ENCODE measurements at regions not wholly inside any gene's neighbourhood (a gene's known extent, or its start where the extent isn't known, plus 50 kb on each side); places are given as distances from the start of the nearest gene placed in this dataset.

DNA sequence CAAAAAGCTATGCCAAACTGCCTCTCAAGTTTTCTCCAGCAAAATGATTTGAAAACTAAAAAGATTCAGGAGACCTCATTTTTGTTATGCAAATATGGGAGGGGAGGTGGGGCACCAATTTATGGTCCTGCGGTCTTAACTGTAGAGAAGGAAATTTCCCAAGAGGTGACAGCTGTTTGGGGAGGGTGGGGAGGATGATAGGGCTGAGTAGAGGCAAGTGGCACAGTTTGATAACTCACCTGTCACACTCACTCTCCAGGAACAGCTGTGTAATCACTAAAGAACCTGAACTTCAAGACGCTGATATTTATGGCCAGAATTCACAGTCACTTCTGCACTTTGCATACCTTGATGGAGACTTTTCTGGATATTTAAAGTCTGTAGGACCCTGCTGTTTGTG lies 232.9 kb upstream of the STARD13 start:
- DNase-seq (ENCODE audit: low read depth) = no peak

GRCh38 chr13:33519561-33520467 lies 234.3 kb upstream of the STARD13 start:
- DNase-seq (ENCODE audit: low read depth) = no peak

GRCh38 chr13:33520468-33520839 lies 234.9 kb upstream of the STARD13 start:
- no peak for DNase-seq (ENCODE audit: low read depth)

- no peak for DNase-seq (ENCODE audit: low read depth)
Measured at GRCh38 chr13:33524086-33524485, 238.5 kb upstream of the STARD13 start.

DNA sequence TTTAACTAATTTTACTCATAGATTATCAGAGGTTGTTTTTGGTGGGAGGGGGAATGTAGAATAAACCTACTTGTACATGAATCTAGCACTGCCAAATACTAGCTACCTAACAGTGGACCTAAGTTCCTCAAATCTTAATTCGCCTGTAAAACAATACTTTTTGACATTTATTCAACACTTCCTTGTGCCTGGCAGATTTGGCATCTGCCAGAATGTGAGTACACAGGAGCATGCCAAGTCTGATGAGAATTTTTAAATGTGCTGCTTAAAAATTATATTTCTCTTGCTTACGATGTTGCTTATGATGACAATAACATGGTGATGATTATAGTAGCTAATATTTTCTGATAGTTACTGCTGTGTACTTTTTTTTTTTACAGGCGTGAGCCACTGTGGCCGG lies 240.2 kb upstream of the STARD13 start:
- DNase-seq (ENCODE audit: low read depth) = no peak

DNA sequence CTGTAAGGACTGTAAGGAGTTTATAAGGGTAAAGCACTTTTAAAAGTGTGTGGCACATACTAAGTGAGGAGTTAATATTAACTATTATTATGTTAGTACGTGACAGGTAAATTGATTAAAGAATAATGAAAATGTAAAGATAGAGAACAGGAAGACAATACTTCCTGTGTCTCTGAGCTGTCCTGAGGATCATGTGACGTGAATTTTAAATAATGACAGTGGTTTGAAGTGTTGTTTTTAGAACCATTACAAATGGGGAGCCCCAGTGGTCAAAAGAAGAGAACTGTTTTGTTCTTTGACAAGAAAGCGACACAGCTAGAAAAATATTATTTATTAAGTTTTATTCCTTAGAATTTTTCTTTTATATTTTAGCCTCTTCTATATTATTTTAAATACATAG lies 241.2 kb upstream of the STARD13 start:
- no peak for DNase-seq (ENCODE audit: low read depth)

DNA sequence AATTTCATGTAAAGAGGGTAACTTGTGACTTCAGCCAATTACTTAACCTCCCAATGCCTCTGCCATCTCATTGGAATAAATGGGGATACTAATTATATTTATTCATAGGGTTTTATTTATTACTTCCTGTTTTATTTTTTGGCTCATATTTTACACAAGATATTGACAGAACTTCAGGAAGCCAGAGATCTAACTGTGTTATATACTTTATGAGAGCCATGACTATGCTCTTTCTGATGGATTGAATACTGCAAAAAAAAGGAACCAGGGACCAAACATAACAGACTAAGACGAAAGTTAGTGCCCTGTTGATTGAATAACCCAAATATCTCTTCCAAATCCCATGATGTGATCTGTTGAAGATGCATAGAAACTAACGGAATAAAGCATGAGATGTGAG lies 243.3 kb upstream of the STARD13 start:
- DNase-seq (ENCODE audit: low read depth) = no peak

- no peak for DNase-seq (ENCODE audit: low read depth)
Measured at GRCh38 chr13:33531484-33531883, 245.9 kb upstream of the STARD13 start.

DNA sequence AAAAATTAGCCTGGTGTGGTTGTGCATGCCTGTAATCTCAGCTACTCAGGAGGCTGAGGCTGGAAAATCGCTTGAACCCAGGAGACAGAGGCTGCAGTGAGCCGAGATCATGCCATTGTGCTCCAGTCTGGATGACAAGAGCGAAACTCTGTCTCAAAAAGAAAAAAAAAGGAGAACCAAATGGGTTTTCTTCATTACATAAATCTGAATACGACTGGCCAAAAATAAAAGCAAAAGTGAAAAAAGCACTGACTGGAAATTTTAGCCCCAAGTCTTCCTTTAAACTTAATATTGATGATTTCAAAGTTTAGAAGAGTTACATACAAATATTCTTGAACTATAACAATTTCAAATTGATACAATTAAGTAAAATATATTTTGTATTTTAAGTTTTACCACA lies 249.5 kb upstream of the STARD13 start:
- DNase-seq (ENCODE audit: low read depth) = no peak

GRCh38 chr13:33536601-33537000 lies 251.0 kb upstream of the STARD13 start:
- DNase-seq (ENCODE audit: low read depth) = no peak

- no peak for DNase-seq (ENCODE audit: low read depth)
Measured at GRCh38 chr13:33537026-33537425, 251.5 kb upstream of the STARD13 start.

DNA sequence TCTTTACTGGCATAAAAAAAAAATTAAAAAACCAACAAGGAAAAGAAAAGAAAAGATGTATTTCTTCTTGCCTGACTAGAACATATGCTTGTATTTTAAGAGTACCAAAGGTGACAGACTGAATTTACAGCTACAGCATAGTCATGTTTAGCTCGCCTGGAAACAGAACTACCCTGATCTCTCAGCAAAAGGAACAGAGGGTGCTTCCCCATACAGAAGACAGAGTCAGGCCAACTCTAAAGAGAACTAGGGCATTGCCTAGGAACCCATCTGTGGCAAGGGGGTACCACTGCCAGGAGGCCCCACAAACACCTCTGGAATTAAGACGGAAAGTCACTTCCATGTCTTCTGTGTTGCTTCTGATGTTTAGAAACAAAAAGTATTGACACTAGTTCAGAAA lies 252.1 kb upstream of the STARD13 start:
- DNase-seq (ENCODE audit: low read depth) = no peak

GRCh38 chr13:33541456-33541855 lies 255.9 kb upstream of the STARD13 start:
- no peak for DNase-seq (ENCODE audit: low read depth)

GRCh38 chr13:33541962-33542308 lies 256.4 kb upstream of the STARD13 start:
- no peak for DNase-seq (ENCODE audit: low read depth)

DNA sequence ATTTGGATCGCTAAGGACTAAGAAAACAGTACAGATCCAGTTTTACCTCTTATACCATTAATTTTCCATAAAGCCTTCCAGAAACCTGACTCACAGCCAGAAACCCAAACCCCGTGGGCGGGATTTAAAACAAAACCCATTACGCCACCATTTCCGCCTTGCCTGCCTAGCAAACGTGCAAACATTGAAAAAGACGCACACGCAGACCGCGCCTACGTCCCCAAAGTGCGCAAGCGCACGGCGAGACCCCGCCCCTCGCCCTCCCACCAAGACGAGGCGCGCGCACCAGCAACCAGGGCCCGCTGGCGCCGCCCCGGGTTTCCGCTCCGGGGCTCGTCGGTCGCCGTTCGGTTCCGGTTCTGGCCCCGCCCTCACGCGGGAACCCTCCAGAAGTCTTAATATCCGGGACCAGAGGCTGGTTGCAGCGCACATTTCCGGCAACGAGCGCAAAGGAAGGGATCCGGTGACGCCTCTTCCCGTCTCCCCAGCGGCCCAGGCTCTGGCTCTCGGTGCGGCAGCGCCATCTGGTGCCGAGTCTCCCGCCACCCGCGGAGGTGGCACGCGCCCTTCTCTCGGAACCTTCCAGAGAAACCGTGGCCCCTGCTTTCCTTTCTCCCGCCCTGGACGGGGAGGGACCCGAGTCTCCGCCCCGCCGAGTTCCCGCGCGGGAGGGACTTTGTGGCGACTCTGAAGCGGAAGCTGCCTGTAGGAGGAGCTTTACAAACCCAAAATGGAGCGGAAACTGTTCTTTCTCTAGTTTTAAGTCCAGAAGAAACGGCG lies 256.9 kb upstream of the STARD13 start:
- peak; percentile 99 for DNase-seq (ENCODE audit: low read depth)

GRCh38 chr13:33543089-33543459 lies 257.5 kb upstream of the STARD13 start:
- no peak for DNase-seq (ENCODE audit: low read depth)

DNA sequence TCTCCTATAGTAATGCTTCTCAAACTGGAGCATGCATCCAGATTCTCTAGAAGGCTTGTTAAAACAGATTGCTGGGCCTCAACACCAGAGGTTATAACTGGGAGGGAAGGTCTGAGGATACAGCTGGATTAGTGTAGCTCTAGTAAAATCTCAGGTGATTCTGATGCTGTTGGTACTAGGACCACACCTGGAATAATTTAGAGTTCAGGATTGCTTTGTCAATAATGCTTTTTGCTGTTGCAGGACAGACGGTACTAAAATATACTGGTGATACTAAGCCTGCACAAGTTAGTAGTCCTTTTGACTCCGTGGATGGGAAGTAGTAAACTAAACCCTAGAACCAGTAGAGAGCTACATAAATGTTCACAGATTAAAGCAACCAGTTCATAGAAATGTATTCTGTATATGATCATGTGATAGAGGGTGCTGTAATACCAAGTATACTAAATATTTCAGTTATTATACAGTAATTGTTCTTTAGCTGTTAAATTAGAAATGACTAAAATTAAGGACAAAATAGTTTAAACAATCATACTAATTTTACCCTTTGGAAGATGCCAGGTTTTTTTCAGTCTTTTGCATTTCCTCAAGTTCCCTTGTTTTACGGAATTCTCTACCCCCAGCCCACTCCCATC lies 258.2 kb upstream of the STARD13 start:
- no peak for DNase-seq (ENCODE audit: low read depth)

DNA sequence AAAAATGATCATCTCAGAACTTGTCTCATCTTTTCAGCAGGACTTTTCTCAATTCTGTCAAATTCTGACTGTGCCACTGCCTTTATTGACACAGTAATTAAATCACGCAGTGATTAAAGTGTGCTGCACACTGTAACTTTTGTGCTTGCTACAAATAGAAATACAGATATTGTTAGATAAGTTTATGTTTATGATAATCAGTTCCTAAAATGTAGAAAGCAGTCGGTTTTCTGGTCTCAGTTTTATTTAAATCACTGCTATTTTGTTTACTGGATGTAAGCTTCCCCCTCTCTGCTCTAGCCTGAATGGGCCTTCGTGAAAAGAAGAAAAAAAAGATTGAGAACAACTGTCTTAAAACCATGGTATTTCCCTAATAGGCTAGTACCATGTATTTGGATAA lies 258.8 kb upstream of the STARD13 start:
- DNase-seq (ENCODE audit: low read depth) = no peak

DNA sequence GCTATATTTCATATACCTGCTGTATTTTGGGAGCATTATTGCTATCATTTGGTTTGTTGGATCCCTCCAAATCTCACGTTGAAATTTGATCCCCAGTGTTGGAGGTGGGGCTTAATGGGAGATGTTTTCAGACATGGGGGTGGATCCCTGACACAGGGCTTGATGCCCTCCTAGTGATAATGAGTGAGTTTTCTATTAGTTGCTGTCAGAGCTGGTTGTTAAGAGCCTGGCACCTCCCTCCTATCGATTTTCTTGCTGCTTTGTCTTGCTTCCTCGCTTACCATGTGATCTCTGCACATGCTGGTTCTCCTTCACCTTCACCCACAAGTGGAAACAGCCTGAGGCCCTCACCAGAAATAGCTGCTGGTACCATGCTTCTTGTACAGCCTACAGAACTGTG lies 259.9 kb upstream of the STARD13 start:
- no peak for DNase-seq (ENCODE audit: low read depth)

- no peak for DNase-seq (ENCODE audit: low read depth)
Measured at GRCh38 chr13:33547035-33547434, 261.5 kb upstream of the STARD13 start.

DNA sequence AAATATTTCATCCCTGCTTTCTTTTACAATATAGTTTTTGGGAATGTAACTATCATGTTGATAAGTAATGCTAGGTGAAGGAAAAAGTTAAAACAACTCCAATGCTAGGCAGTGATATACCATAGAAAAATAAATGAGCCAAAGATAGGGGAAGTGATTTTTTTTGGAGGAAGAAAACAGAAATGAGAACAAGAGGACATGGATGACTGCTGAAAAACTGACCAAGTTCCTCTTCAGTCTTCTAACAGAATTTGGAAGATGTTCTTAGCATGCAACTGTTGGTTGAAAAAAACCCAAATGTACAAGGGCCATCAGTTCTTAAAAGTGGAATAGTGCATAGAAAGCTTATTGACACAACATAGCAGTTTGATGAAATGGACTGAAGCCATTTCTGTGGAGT lies 262.5 kb upstream of the STARD13 start:
- DNase-seq (ENCODE audit: low read depth) = no peak

DNA sequence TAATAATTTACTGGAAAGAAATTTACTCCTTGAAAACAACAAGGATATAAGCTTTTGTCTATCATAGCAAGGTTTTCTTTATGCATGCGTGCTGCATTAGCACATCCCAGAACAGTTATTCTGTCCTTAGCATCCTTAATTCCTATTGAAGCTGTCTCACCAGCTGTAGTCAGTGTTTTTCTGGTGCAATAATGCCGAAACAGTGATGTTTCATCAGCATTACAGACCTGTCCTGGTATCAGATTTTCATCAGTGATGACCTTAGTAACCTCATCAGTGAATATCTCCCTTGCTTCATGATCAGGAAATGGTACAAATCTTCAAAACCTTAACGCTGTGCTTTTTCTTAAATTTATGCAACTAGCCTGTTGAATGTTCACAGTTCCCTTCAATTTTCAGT lies 264.7 kb upstream of the STARD13 start:
- DNase-seq (ENCODE audit: low read depth) = no peak

DNA sequence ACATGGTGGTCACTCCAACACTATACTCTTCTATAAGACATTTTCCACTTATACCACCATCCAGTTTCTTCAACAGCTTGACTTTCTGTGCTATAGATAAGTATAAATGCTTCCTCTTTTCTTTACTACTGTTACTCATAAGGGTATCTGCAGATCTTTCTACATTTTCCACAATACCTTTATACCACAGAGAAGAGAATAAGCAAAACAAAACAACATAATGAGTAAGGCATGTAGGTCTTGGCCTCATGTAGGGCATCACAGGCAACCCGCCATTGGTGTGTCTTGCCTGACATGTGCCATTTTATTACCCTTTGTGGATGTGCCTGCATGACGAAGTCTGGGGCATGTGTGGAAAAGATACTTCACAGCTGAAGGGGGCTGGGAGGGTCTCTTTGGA lies 265.3 kb upstream of the STARD13 start:
- no peak for DNase-seq (ENCODE audit: low read depth)

Measured in stimulated activated CD8-positive, alpha-beta memory T cell treated with anti-CD3 and anti-CD28 coated beads, Interleukin-12 subunit alpha, Interleukin-12 subunit beta, amount 100 ng/mL, for 4 hours (primary cell).